Common myeloid progenitor, CD34-positive (primary cell): ENCODE measurements at regions not wholly inside any gene's neighbourhood (a gene's known extent, or its start where the extent isn't known, plus 50 kb on each side); places are given as distances from the start of the nearest gene placed in this dataset.
"Not testable (repeated sequence)": the region's sequence is repeated elsewhere in the genome, so short reads cannot be mapped to it uniquely, and the experiment has no call there.

Source experiments
- CTCF ChIA-PET: fragments of 350-600 bp; sonication (Branson Sonifier 250); formaldehyde crosslinking; loops from one replicate; lab custom pipeline; 2021; ENCODE audit warnings: antibody characterized with exemption; lab: Charles Lee
- POLR2A ChIA-PET: fragments of 350-600 bp; sonication (Branson Sonifier 250); formaldehyde crosslinking; loops from one replicate; lab custom pipeline; 2021; ENCODE audit warnings: antibody characterized with exemption; lab: Charles Lee
- DNase-seq, 3 donors: peaks; one replicate each; pipeline versions ENCODE4 v3.0.0 to v3.0.0-alpha.2; 2013
- H3K27ac ChIP-seq, 2 experiments: 1 replicate in 1 of 2; 2 replicates in 1 of 2; pipeline ENCODE4 v1.7.0; 2013; ENCODE audit warnings: inconsistent platforms in 2 of 2, low read length in 2 of 2, mild to moderate bottlenecking in 2 of 2, low read depth in 1 of 2, moderate library complexity in 1 of 2; ENCODE audit not compliant: severe bottlenecking in 2 of 2, insufficient read depth in 1 of 2, poor library complexity in 1 of 2
- H3K27me3 ChIP-seq, 5 experiments: replicated peaks in 2 of 5; 1 replicate in 3 of 5; 2 replicates in 2 of 5; pipeline versions ENCODE4 v1.6.1 to v1.7.0; 2013; ENCODE audit warnings: low read length in 4 of 5, mild to moderate bottlenecking in 2 of 5, moderate library complexity in 2 of 5, inconsistent platforms in 1 of 5; ENCODE audit not compliant: insufficient read depth in 5 of 5, control insufficient read depth in 4 of 5
- H3K36me3 ChIP-seq, 4 experiments: 1 replicate in 2 of 4; 2 replicates in 2 of 4; pipeline versions ENCODE4 v1.6.1 to v1.7.0; 2013; ENCODE audit warnings: low read length in 3 of 4, control low read depth in 1 of 4, mild to moderate bottlenecking in 1 of 4; ENCODE audit not compliant: control insufficient read depth in 4 of 4, insufficient read depth in 4 of 4
- H3K4me1 ChIP-seq, 4 experiments: 1 replicate in 3 of 4; 2 replicates in 1 of 4; pipeline versions ENCODE4 v1.6.1 to v1.7.1; 2013; ENCODE audit warnings: low read length in 3 of 4, mild to moderate bottlenecking in 3 of 4, control low read depth in 1 of 4, inconsistent platforms in 1 of 4, moderate library complexity in 1 of 4; ENCODE audit not compliant: control insufficient read depth in 4 of 4, insufficient read depth in 4 of 4; ENCODE audit errors: control extremely low read depth in 1 of 4
- H3K4me3 ChIP-seq, 7 experiments: 1 replicate in 4 of 7; 2 replicates in 3 of 7; pipeline versions ENCODE4 v1.5.1 to v1.7.0; 2013; ENCODE audit warnings: mild to moderate bottlenecking in 7 of 7, low read length in 6 of 7, moderate library complexity in 6 of 7, inconsistent platforms in 2 of 7, low read depth in 2 of 7, control low read depth in 1 of 7; ENCODE audit not compliant: insufficient read depth in 4 of 7, control insufficient read depth in 1 of 7; ENCODE audit errors: extremely low read depth in 1 of 7
- H3K9me3 ChIP-seq, 5 experiments: 1 replicate in 4 of 5; 2 replicates in 1 of 5; pipeline versions ENCODE4 v1.6.1 to v1.7.1; 2013; ENCODE audit warnings: low read length in 4 of 5, mild to moderate bottlenecking in 2 of 5, inconsistent platforms in 1 of 5, low read depth in 1 of 5, moderate library complexity in 1 of 5; ENCODE audit not compliant: control insufficient read depth in 4 of 5, insufficient read depth in 2 of 5; ENCODE audit errors: control extremely low read depth in 1 of 5
- WGBS: methylation state at CpG from one replicate; pipeline ENCODE4 v1.1.5; 2013; ENCODE audit not compliant: insufficient coverage; 5-methylcytosine and 5-hydroxymethylcytosine counted together

DNA sequence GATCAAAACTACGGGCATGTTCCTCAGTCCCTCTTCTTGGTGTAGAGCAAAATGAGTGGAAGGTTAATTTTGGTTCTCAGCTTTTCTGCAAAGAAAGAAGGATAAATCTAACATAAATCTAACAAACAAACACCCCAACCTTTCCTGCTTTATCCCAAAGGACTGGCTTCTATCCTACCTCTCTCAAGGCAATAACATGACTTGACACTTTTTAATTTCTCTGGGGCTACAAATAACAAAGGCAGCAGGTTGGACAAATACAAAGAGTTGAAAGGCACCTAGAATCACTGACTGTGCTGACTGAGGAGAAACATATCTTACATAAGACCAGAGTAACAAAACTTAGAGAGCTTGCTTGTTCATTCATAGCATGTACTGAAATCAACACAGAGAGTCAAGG is 703.6 kb upstream of the PITX2 start:
- Histone ChIP-seq H3K36me3 (no peaks in the 10 kb centered on the region), H3K4me3 (no peak overlapping the region), H3K27ac (no peak overlapping the region), H3K9me3 (no peaks in the 10 kb centered on the region), H3K4me1 (no peaks in the 10 kb centered on the region), H3K27me3 (no peaks in the 10 kb centered on the region)
- ChIA-PET CTCF (no interaction called here), POLR2A (no interaction called here)
- no peak for DNase-seq
- WGBS: no CpG with 5 or more reads among the region's 1 CpG

DNA sequence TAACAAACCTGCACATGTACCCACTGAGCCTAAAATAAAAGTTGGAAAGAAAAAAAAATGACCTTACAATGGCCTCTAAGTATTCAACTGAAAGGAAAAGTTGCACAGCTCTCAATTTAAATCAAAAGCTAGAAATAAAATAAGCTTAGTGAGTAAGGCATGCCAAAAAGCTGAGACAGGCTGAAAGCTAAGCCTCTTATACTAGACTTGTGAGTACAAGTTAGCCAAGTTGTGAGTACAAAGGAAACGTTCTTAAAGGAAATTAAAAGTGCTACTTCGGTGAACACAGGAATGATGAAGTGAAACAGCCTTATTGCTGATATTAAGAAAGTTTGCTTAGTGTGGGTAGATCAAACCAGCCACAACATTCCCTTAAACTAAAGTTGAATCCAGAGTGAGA is 707.9 kb upstream of the PITX2 start:
- Histone ChIP-seq H3K9me3 (no peaks in the 10 kb centered on the region), H3K36me3 (no peaks in the 10 kb centered on the region), H3K4me1 (no peaks in the 10 kb centered on the region), H3K4me3 (no peak overlapping the region), H3K27ac (no peak overlapping the region), H3K27me3 (no peaks in the 10 kb centered on the region)
- CTCF ChIA-PET: no interaction called here
- POLR2A ChIA-PET: no interaction called here
- no CpG with 5 or more reads among the region's 2 CpGs for WGBS
- DNase-seq: no peak

DNA sequence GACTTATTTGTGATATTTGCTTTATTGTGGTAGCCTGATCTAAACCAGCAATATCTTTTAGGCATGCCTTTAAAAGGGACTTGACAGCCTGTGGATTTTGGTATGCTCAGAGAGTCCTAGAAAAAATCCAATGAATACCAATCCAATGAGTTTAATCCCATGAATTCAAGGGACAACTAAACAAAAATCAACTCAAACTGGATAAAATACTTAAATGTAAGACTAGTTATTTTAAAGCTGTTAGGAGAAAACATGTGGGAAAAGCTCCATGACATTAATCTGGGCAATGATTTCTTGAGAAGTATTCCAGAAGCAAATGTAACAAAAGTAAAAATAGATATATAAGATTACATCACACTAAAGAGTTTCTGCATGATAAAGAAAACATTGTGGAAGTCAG is 711.5 kb upstream of the PITX2 start:
- POLR2A ChIA-PET: no interaction called here

DNA sequence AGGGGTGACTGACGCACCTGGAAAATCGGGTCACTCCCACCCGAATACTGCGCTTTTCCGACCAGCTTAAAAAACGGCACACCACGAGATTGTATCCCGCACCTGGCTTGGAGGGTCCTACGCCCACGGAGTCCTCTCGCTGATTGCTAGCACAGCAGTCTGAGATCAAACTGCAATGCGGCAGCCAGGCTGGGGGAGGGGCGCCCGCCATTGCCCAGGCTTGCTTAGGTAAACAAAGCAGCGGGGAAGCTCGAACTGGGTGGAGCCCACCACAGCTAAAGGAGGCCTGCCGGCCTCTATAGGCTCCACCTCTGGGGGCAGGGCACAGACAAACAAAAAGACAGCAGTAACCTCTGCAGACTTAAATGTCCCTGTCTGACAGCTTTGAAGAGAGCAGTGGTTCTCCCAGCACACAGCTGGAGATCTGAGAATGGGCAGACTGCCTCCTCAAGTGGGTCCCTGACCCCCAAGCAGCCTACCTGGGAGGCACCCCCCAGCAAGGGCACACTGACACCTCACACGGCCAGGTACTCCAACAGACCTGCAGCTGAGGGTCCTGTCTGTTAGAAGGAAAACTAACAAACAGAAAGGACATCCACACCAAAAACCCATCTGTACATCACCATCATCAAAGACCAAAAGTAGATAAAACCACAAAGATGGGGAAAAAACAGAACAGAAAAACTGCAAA is 714.5 kb upstream of the PITX2 start:
- WGBS: 85% methylated on average over 15 of the region's 18 CpGs
- DNase-seq, H3K4me1 ChIP-seq, H3K9me3 ChIP-seq, H3K36me3 ChIP-seq, H3K27me3 ChIP-seq, CTCF ChIA-PET, H3K4me3 ChIP-seq, H3K27ac ChIP-seq, POLR2A ChIA-PET: not testable (repeated sequence)

More for the DNA sequence above, 711.5 kb upstream of the PITX2 start:
- Histone ChIP-seq H3K27ac (no peak overlapping the region), H3K9me3 (no peaks in the 10 kb centered on the region), H3K4me3 (no peak overlapping the region), H3K36me3 (no peaks in the 10 kb centered on the region), H3K27me3 (no peaks in the 10 kb centered on the region), H3K4me1 (no peaks in the 10 kb centered on the region)
- no peak for DNase-seq
- CTCF ChIA-PET: no interaction called here

DNA sequence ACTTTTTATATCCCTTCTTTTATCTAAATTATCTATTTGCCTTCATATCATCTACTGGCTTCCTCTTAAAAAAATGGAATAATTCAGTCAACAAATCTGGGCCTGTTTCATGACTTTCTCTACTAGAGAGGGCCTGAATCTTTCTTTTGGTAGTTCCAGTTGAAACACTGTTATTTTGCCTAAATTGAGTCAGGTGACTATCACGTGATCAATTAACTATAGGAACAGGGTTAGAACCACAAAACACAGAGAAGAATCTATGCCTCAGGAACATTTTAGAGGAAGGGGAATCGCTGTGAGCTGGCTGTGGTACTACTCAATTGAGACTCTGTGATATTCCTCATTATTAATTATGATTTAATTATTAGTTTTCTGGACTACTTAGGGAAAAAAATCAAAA is 736.7 kb upstream of the PITX2 start:
- Histone ChIP-seq H3K27ac (no peak overlapping the region), H3K4me3 (no peak overlapping the region), H3K36me3 (no peaks in the 10 kb centered on the region), H3K4me1 (no peaks in the 10 kb centered on the region), H3K27me3 (no peaks in the 10 kb centered on the region), H3K9me3 (no peaks in the 10 kb centered on the region)
- no CpG with 5 or more reads among the region's 2 CpGs for WGBS
- ChIA-PET CTCF (no interaction called here), POLR2A (no interaction called here)
- no peak for DNase-seq

DNA sequence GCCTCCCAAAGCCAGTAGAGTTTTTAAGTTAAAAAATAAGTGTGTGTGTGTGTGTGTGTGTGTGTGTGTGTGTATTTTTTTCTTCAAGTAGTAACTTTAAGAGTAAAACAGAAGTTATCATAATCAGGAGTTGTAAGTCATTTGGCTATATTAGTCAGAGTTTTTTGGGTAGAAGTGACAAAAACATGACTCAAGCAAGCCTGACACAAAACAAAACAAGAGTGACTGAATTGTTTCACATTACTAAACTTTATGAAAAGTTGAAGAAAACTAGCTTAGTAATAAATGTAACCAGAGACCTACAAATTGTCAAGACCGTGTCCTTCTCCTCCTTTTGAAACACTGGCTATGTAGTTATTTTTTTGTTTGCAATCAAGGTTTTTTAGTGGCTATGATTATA is 738.0 kb upstream of the PITX2 start:
- POLR2A ChIA-PET: no interaction called here
- whole genome bisulfite sequencing: no CpG with 5 or more reads among the region's 1 CpG

DNA sequence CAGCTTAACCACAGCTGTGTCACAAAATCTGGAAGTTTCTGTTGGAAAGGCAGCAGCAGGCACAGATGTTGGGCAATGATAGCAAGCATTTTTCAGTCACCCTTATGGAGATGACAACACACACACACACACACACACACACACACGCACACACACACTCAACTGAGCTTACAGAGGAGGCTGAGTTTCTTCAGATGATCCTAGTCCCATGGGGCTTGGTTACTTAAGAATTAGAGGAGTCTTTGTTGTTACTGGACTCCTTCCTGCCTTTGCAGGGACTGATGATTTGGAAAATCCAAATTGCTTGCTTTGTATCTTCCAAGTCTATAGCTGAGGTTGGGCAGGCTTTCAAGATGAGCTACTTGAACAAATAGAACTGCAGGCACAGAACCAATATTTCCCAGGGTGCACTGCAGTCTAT is 740.1 kb upstream of the PITX2 start:
- Histone ChIP-seq H3K36me3 (no peaks in the 10 kb centered on the region), H3K9me3 (no peaks in the 10 kb centered on the region), H3K27me3 (no peaks in the 10 kb centered on the region), H3K4me3 (no peak overlapping the region), H3K27ac (no peak overlapping the region), H3K4me1 (no peaks in the 10 kb centered on the region)
- ChIA-PET POLR2A (no interaction called here), CTCF (no interaction called here)
- DNase-seq: no peak
- WGBS: no CpG with 5 or more reads among the region's 1 CpG

More for the DNA sequence above, 738.0 kb upstream of the PITX2 start:
- DNase-seq: no peak
- Histone ChIP-seq H3K4me3 (no peak overlapping the region), H3K27me3 (no peaks in the 10 kb centered on the region), H3K27ac (no peak overlapping the region), H3K4me1 (no peaks in the 10 kb centered on the region), H3K9me3 (no peaks in the 10 kb centered on the region), H3K36me3 (no peaks in the 10 kb centered on the region)
- CTCF ChIA-PET: no interaction called here
